Prostate gland (tissue), 2 donors: ENCODE measurements at regions not wholly inside any gene's neighbourhood (a gene's known extent, or its start where the extent isn't known, plus 50 kb on each side); places are given as distances from the start of the nearest gene placed in this dataset.
"Not testable (repeated sequence)": the region's sequence is repeated elsewhere in the genome, so short reads cannot be mapped to it uniquely, and the experiment has no call there.

Experiments
- DNase-seq: peaks from one replicate; pipeline ENCODE4 v3.0.0-alpha.2; 2019; ENCODE audit warnings: low spot score
- H3K27ac ChIP-seq, 2 donors: fragments of 200-600 bp; sonication (generic); 2 replicates each; pipeline ENCODE4 v1.5.1; 2017 to 2019
- H3K27me3 ChIP-seq: fragments of 200-600 bp; sonication (generic); replicated peaks from 2 replicates; pipeline ENCODE4 v1.5.1; 2019; ENCODE audit not compliant: insufficient read depth
- H3K36me3 ChIP-seq, 2 donors: fragments of 200-600 bp; sonication (generic); 1 replicate in 1 of 2; 2 replicates in 1 of 2; pipeline versions ENCODE4 v1.5.1 to v1.8.1; 2017 to 2019
- H3K4me1 ChIP-seq: fragments of 200-600 bp; sonication (generic); replicated peaks from 2 replicates; pipeline ENCODE4 v1.5.1; 2019
- H3K4me3 ChIP-seq, 2 donors: fragments of 200-600 bp; sonication (generic); 2 replicates each; pipeline ENCODE4 v1.5.1; 2017 to 2019
- H3K9me3 ChIP-seq: fragments of 200-600 bp; sonication (generic); 2 replicates; pipeline ENCODE4 v1.5.1; 2017
- POLR2A ChIP-seq: fragments of 450-650 bp; IDR thresholded peaks from one replicate; pipeline ENCODE4 v1.6.1; 2016; ENCODE audit warnings: antibody characterized with exemption, mild to moderate bottlenecking
- POLR2AphosphoS5 ChIP-seq: sonication (generic); formaldehyde crosslinking; IDR thresholded peaks from one replicate; pipeline ENCODE4 v1.6.1; 2017; ENCODE audit warnings: antibody characterized with exemption
- whole genome bisulfite sequencing: methylation state at CpG from one replicate; pipeline ENCODE4 v1.1.5; 2018; 5-methylcytosine and 5-hydroxymethylcytosine counted together
- intact Hi-C: fragments of 100-400 bp; cut with DNase I; formaldehyde crosslinking; loops from one replicate; pipeline ENCODE4 v1.14.2; 2022
- TF ChIP-seq, protein P1 (sequence below), 4 experiments: fragments of 200-600 bp in 2 of 4; fragments of 450-650 bp in 2 of 4; sonication (generic) in 2 of 4; IDR thresholded peaks; 1 replicate in 3 of 4; 2 replicates in 1 of 4; pipeline ENCODE4 v1.5.1; 2016 to 2019; ENCODE audit warnings: antibody characterized with exemption in 4 of 4, mild to moderate bottlenecking in 2 of 4, moderate library complexity in 2 of 4

DNA sequence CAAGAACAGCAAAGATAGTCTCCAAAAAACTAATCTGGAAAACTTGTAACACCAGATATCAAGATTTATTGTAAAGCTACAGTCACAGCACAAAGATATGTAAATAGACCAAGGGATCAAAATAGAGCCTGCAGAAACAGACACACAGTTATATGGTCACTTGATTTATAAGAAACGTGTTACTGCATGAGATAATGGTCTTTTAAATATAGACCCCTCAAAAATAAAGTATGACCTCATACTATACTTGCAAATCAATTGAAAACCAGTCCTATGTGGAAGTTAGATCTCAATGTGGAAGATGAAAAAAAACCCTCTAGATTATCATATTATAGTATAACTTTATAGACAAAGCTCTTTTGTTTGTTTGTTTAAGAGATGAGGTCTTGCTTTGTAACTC lies 247.3 kb upstream of the CNR1 start:
- no peak for DNase-seq
- WGBS = 12% methylated on average over 1 of the region's 1 CpG
- H3K9me3 ChIP-seq = no peaks in the 10 kb centered on the region
- no peak overlapping the region for H3K27ac ChIP-seq
- TF ChIP-seq, protein P1, sequence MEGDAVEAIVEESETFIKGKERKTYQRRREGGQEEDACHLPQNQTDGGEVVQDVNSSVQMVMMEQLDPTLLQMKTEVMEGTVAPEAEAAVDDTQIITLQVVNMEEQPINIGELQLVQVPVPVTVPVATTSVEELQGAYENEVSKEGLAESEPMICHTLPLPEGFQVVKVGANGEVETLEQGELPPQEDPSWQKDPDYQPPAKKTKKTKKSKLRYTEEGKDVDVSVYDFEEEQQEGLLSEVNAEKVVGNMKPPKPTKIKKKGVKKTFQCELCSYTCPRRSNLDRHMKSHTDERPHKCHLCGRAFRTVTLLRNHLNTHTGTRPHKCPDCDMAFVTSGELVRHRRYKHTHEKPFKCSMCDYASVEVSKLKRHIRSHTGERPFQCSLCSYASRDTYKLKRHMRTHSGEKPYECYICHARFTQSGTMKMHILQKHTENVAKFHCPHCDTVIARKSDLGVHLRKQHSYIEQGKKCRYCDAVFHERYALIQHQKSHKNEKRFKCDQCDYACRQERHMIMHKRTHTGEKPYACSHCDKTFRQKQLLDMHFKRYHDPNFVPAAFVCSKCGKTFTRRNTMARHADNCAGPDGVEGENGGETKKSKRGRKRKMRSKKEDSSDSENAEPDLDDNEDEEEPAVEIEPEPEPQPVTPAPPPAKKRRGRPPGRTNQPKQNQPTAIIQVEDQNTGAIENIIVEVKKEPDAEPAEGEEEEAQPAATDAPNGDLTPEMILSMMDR (IDR thresholded peaks at IDR 0.05) = no peak
- TF ChIP-seq POLR2A = no peak
- TF ChIP-seq POLR2AphosphoS5 = no peak
- intact Hi-C loops = no loop called here
- H3K4me3 ChIP-seq = no peak overlapping the region
- H3K36me3 ChIP-seq = no peaks in the 10 kb centered on the region
- no peaks in the 10 kb centered on the region for H3K27me3 ChIP-seq
- no peaks in the 10 kb centered on the region for H3K4me1 ChIP-seq

DNA sequence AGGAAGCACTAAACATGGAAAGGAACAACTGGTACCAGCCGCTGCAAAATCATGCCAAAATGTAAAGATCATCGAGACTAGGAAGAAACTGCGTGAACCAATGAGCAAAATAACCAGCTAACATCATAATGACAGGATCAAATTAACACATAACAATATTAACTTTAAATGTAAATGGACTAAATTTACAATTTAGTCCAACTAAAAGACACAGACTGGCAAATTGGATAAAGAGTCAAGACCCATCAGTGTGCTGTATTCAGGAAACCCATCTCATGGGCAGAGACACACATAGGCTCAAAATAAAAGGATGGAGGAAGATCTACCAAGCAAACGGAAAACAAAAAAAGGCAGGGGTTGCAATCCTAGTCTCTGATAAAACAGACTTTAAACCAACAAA lies 242.2 kb upstream of the CNR1 start:
- H3K4me1 ChIP-seq, H3K4me3 ChIP-seq, H3K27me3 ChIP-seq, H3K27ac ChIP-seq, intact Hi-C loops, DNase-seq, H3K36me3 ChIP-seq, H3K9me3 ChIP-seq: not testable (repeated sequence)
- 96% methylated on average over 3 of the region's 4 CpGs for WGBS

DNA sequence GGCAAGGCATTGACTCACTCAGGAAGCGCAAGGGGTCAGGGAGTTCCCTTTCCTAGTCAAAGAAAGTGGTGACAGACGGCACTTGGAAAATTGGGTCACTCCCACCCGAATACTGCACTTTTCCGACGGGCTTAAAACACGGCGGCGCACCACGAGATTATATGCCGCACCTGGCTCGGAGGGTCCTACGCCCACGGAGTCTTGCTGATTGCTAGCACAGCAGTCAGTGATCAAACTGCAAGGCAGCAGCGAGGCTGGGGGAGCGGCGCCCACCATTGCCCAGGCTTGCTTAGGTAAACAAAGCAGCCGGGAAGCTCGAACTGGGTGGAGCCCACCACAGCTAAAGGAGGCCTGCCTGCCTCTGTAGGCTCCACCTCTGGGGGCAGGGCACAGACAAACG lies 240.5 kb upstream of the CNR1 start:
- intact Hi-C loops, H3K4me3 ChIP-seq: not testable (repeated sequence)
- 60% methylated on average over 19 of the region's 19 CpGs for WGBS

DNA sequence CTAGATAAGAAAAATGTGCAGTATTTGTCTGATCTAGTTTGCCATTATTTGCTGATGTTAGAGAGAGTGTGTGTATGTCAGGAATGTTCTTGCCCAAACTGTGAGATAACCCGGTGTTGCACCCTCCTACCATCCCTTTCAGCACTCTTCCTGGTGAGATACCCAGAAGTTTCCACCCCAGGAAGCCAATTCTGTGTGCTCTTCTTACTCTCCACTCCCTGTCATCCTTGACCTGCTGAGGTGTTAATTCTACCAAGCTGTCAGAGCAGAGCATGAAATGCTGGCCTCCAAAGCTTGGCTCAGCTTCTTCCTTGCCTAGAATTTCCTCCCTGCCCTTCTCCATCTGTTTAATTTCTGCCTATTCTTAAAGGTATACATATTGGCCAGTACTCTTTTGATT lies 237.3 kb upstream of the CNR1 start:
- no peak for DNase-seq
- Histone ChIP-seq H3K36me3 (no peaks in the 10 kb centered on the region), H3K27ac (no peak overlapping the region), H3K27me3 (no peaks in the 10 kb centered on the region), H3K9me3 (no peaks in the 10 kb centered on the region), H3K4me1 (no peaks in the 10 kb centered on the region), H3K4me3 (no peak overlapping the region)
- intact Hi-C loops = no loop called here
- TF ChIP-seq, protein P1 (IDR thresholded peaks at IDR 0.05) = no peak
- TF ChIP-seq POLR2AphosphoS5 = no peak
- TF ChIP-seq POLR2A = no peak
- WGBS = 64% methylated on average over 1 of the region's 1 CpG

More for the DNA sequence above, 240.5 kb upstream of the CNR1 start:
- not testable (repeated sequence) for H3K36me3 ChIP-seq, H3K27me3 ChIP-seq, DNase-seq, H3K4me1 ChIP-seq, H3K27ac ChIP-seq, H3K9me3 ChIP-seq

DNA sequence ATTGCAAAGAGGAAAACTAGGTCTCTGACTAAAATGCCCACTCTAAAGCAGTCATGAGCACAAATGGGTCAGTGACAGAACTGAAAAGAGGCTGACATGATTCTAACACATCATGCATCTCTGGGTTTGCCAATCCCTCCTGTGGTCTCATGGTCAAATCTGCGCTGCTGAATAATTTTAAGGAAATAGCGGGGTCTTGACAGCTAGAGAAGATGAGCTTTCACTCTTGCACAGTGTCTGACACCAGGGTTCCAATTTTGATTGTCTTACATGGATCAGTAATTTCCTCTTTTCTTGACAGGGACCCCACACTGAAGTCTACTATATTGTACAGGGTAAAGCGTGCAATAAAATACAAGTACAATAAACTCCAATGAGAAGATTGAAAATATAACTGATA lies 236.8 kb upstream of the CNR1 start:
- intact Hi-C loops = no loop called here
- 89% methylated on average over 3 of the region's 3 CpGs for WGBS
- TF ChIP-seq, protein P1 (IDR thresholded peaks at IDR 0.05) = no peak
- TF ChIP-seq POLR2A = no peak

DNA sequence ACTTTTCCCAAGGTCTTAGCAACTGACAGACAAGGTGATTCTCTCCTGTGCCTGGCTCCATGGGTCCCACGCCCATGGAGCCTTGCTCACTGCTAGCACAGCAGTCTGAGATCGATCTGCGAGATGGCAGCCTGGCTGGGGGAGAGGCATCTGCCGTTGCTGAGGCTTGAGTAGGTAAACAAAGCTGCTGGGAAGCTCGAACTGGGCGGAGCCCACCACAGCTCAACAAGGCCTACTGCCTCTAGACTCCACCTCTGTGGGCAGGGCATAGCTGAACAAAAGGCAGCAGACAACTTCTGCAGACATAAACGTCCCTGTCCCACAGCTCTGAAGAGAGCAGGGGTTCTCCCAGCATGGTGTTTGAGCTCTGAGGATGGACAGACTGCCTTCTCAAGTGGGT lies 224.9 kb upstream of the CNR1 start:
- intact Hi-C loops, H3K36me3 ChIP-seq: not testable (repeated sequence)

More for the DNA sequence above, 236.8 kb upstream of the CNR1 start:
- Histone ChIP-seq H3K36me3 (no peaks in the 10 kb centered on the region), H3K9me3 (no peaks in the 10 kb centered on the region), H3K27ac (no peak overlapping the region), H3K27me3 (no peaks in the 10 kb centered on the region), H3K4me3 (no peak overlapping the region), H3K4me1 (no peaks in the 10 kb centered on the region)
- DNase-seq = no peak

DNA sequence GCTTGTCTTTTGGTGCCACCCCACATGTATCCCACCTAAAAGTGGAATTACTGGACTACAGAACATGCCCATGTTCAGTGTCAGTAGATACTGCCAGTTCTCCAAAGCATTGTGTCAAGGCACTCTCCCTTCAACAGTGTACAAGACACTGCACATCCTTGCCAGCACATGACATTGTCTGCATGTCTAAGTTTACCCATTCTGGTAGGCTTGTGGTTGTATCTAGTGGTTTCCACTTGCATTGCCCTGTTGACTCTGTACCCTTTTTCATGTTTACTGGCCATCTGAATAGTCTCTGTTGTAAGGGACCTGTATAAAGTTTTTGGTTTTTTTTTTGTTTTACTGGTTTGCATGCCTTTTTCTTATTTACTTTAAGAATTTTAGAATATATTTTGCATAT lies 222.4 kb upstream of the CNR1 start:
- TF ChIP-seq POLR2AphosphoS5 (no peak), POLR2A (no peak)
- TF ChIP-seq, protein P1 (IDR thresholded peaks at IDR 0.05) = no peak
- intact Hi-C loops = no loop called here
- DNase-seq = no peak
- H3K9me3 ChIP-seq = no peaks in the 10 kb centered on the region
- H3K36me3 ChIP-seq = no peaks in the 10 kb centered on the region
- no peaks in the 10 kb centered on the region for H3K4me1 ChIP-seq
- H3K27ac ChIP-seq = no peak overlapping the region
- H3K4me3 ChIP-seq = no peak overlapping the region
- H3K27me3 ChIP-seq = no peaks in the 10 kb centered on the region

More for the DNA sequence above, 224.9 kb upstream of the CNR1 start:
- not testable (repeated sequence) for H3K9me3 ChIP-seq, DNase-seq, H3K4me1 ChIP-seq, H3K27ac ChIP-seq, H3K27me3 ChIP-seq, H3K4me3 ChIP-seq
- 66% methylated on average over 7 of the region's 7 CpGs for WGBS
